GM18951 (cell line): ENCODE measurements at regions not wholly inside any gene's neighbourhood (a gene's known extent, or its start where the extent isn't known, plus 50 kb on each side); places are given as distances from the start of the nearest gene placed in this dataset.

Experiments used
- POLR2A ChIP-seq: IDR thresholded peaks from 4 replicates; pipeline ENCODE4 v1.6.1; 2011; ENCODE audit warnings: mild to moderate bottlenecking; ENCODE audit not compliant: insufficient read length, insufficient read depth; ENCODE audit errors: extremely low read depth
- in situ Hi-C: fragments of 300-500 bp; cut with MboI; formaldehyde crosslinking; loops from one replicate; pipeline ENCODE4 v1.12.0; 2022; ENCODE audit warnings: low sequenced_read_pairs, mixed read lengths, inconsistent platforms; ENCODE audit not compliant: unreplicated experiment

- no peak for TF ChIP-seq POLR2A
- in situ Hi-C loops: no loop called here
Observed at GRCh38 chr4:114161809-114162208, 182.4 kb upstream of the ARSJ start.

GRCh38 chr4:114163051-114163450, 183.6 kb upstream of the ARSJ start:
- TF ChIP-seq POLR2A: no peak
- in situ Hi-C loops: no loop called here

- in situ Hi-C loops: no loop called here
- TF ChIP-seq POLR2A: no peak
Observed at GRCh38 chr4:114173968-114174367, 194.5 kb upstream of the ARSJ start.

- no peak for TF ChIP-seq POLR2A
- in situ Hi-C loops: no loop called here
Observed at GRCh38 chr4:114177628-114178027, 198.2 kb upstream of the ARSJ start.

- in situ Hi-C loops: no loop called here
- no peak for TF ChIP-seq POLR2A
Observed at GRCh38 chr4:114178392-114178791, 198.9 kb upstream of the ARSJ start.

GRCh38 chr4:114180481-114180880, 201.0 kb upstream of the ARSJ start:
- in situ Hi-C loops: no loop called here
- no peak for TF ChIP-seq POLR2A

- in situ Hi-C loops: no loop called here
- TF ChIP-seq POLR2A: no peak
Observed at GRCh38 chr4:114184901-114185300, 205.5 kb upstream of the ARSJ start.

GRCh38 chr4:114187592-114187991, 208.1 kb upstream of the ARSJ start:
- TF ChIP-seq POLR2A: no peak
- in situ Hi-C loops: no loop called here

- in situ Hi-C loops: no loop called here
- no peak for TF ChIP-seq POLR2A
Observed at GRCh38 chr4:114191496-114191895, 212.0 kb upstream of the ARSJ start.

- in situ Hi-C loops: no loop called here
- TF ChIP-seq POLR2A: no peak
Observed at GRCh38 chr4:114192854-114193253, 213.4 kb upstream of the ARSJ start.

GRCh38 chr4:114193624-114194399, 214.4 kb upstream of the ARSJ start:
- TF ChIP-seq POLR2A: no peak
- in situ Hi-C loops: no loop called here

- in situ Hi-C loops: no loop called here
- TF ChIP-seq POLR2A: no peak
Observed at GRCh38 chr4:114196606-114197005, 217.2 kb upstream of the ARSJ start.

- in situ Hi-C loops: no loop called here
Observed at GRCh38 chr4:114200026-114200425, 220.6 kb upstream of the ARSJ start.

GRCh38 chr4:114205261-114205660, 225.8 kb upstream of the ARSJ start:
- no peak for TF ChIP-seq POLR2A
- in situ Hi-C loops: no loop called here

More at GRCh38 chr4:114200026-114200425, 220.6 kb upstream of the ARSJ start:
- no peak for TF ChIP-seq POLR2A
